AG04449 (cell line): ENCODE measurements at regions not wholly inside any gene's neighbourhood (a gene's known extent, or its start where the extent isn't known, plus 50 kb on each side); places are given as distances from the start of the nearest gene placed in this dataset.

Source experiments
- CTCF ChIA-PET: fragments of 350-600 bp; formaldehyde crosslinking; extraction: SDS; loops from one replicate; lab custom pipeline; 2021; ENCODE audit warnings: antibody characterized with exemption; lab: Yijun Ruan, JAX
- POLR2A ChIA-PET: fragments of 400-600, 350-600 bp; formaldehyde crosslinking; extraction: SDS; loops from one replicate; lab custom pipeline; 2020; ENCODE audit warnings: antibody characterized with exemption, inconsistent platforms; lab: Yijun Ruan, JAX
- DNase-seq: peaks from one replicate; pipeline ENCODE4 v3.0.0-alpha.2; 2010; ENCODE audit warnings: low read depth, low spot score
- H3K4me3 ChIP-seq: 2 replicates; pipeline ENCODE4 v1.5.1; 2011; ENCODE audit warnings: low read depth, mild to moderate bottlenecking, control low read depth, low read length
- CTCF ChIP-seq: IDR thresholded peaks from one replicate; pipeline ENCODE4 v1.5.1; 2011; ENCODE audit warnings: mild to moderate bottlenecking, moderate library complexity, low read length, control low read depth, inconsistent platforms; ENCODE audit not compliant: insufficient read depth; ENCODE audit errors: missing control alignments

GRCh38 chr2:145316496-145316895 lies 796.6 kb upstream of the ZEB2 start:
- no peak for DNase-seq
- CTCF ChIA-PET, result no interaction called here

GRCh38 chr2:145315053-145315452 lies 795.1 kb upstream of the ZEB2 start:
- ChIA-PET POLR2A (no interaction called here), CTCF (no interaction called here)
- no peak for DNase-seq
- H3K4me3 ChIP-seq, result no peak overlapping the region
- no peak for TF ChIP-seq CTCF

More at GRCh38 chr2:145316496-145316895, 796.6 kb upstream of the ZEB2 start:
- H3K4me3 ChIP-seq, result no peak overlapping the region
- no peak for TF ChIP-seq CTCF
- POLR2A ChIA-PET, result no interaction called here

- POLR2A ChIA-PET, result no interaction called here
- no peak overlapping the region for H3K4me3 ChIP-seq
- CTCF ChIA-PET, result no interaction called here
- no peak for DNase-seq
- TF ChIP-seq CTCF, result no peak
Measured at GRCh38 chr2:145314119-145314633, 794.3 kb upstream of the ZEB2 start.

- ChIA-PET CTCF (interaction anchor here (0.5 to 1.0 kb wide), 2 partner anchors 39 to 50 kb away, joined by 3 to 4 read pairs; no protein-coding TSS in a partner anchor), POLR2A (no interaction called here)
- no peak overlapping the region for H3K4me3 ChIP-seq
- no peak for DNase-seq
- no peak for TF ChIP-seq CTCF
Measured at GRCh38 chr2:145305889-145306288, 786.0 kb upstream of the ZEB2 start.

- TF ChIP-seq CTCF, result no peak
- POLR2A ChIA-PET, result no interaction called here
- CTCF ChIA-PET, result no interaction called here
- no peak for DNase-seq
- H3K4me3 ChIP-seq, result no peak overlapping the region
Measured at GRCh38 chr2:145304501-145304900, 784.6 kb upstream of the ZEB2 start.

GRCh38 chr2:145303536-145303935 lies 783.6 kb upstream of the ZEB2 start:
- POLR2A ChIA-PET, result no interaction called here
- DNase-seq, result no peak
- no peak overlapping the region for H3K4me3 ChIP-seq
- no peak for TF ChIP-seq CTCF
- CTCF ChIA-PET, result no interaction called here
